CD1c-positive myeloid dendritic cell (primary cell): ENCODE measurements at regions not wholly inside any gene's neighbourhood (a gene's known extent, or its start where the extent isn't known, plus 50 kb on each side); places are given as distances from the start of the nearest gene placed in this dataset.

Source experiments
- DNase-seq: peaks from one replicate; pipeline ENCODE4 v3.0.0-alpha.2; 2016; ENCODE audit errors: extremely low spot score

GRCh38 chr9:103615994-103616393 lies 478.1 kb upstream of the SMC2 start:
- no peak for DNase-seq

GRCh38 chr9:103617046-103617445 lies 477.1 kb upstream of the SMC2 start:
- DNase-seq: no peak

GRCh38 chr9:103625161-103625804 lies 468.8 kb upstream of the SMC2 start:
- DNase-seq: no peak

GRCh38 chr9:103627731-103628130 lies 466.4 kb upstream of the SMC2 start:
- no peak for DNase-seq

- no peak for DNase-seq
Measured at GRCh38 chr9:103649086-103649485, 445.0 kb upstream of the SMC2 start.

- DNase-seq: no peak
Measured at GRCh38 chr9:103658156-103658555, 436.0 kb upstream of the SMC2 start.

- DNase-seq: no peak
Measured at GRCh38 chr9:103660830-103661229, 433.3 kb upstream of the SMC2 start.

GRCh38 chr9:103661663-103662062 lies 432.4 kb upstream of the SMC2 start:
- no peak for DNase-seq

- DNase-seq: no peak
Measured at GRCh38 chr9:103669296-103669695, 424.8 kb upstream of the SMC2 start.

GRCh38 chr9:103674271-103674670 lies 419.8 kb upstream of the SMC2 start:
- no peak for DNase-seq

GRCh38 chr9:103680581-103680980 lies 413.5 kb upstream of the SMC2 start:
- no peak for DNase-seq

GRCh38 chr9:103681435-103681834 lies 412.7 kb upstream of the SMC2 start:
- no peak for DNase-seq

- no peak for DNase-seq
Measured at GRCh38 chr9:103700195-103700962, 393.7 kb upstream of the SMC2 start.

GRCh38 chr9:103702572-103702971 lies 391.5 kb upstream of the SMC2 start:
- DNase-seq: no peak

- DNase-seq: no peak
Measured at GRCh38 chr9:103707181-103707580, 386.9 kb upstream of the SMC2 start.

GRCh38 chr9:103709366-103709765 lies 384.7 kb upstream of the SMC2 start:
- no peak for DNase-seq

- no peak for DNase-seq
Measured at GRCh38 chr9:103713631-103714030, 380.5 kb upstream of the SMC2 start.

- no peak for DNase-seq
Measured at GRCh38 chr9:103714992-103715391, 379.1 kb upstream of the SMC2 start.

GRCh38 chr9:103721056-103721455 lies 373.1 kb upstream of the SMC2 start:
- DNase-seq: no peak

GRCh38 chr9:103730866-103731265 lies 363.2 kb upstream of the SMC2 start:
- no peak for DNase-seq

GRCh38 chr9:103731541-103731940 lies 362.6 kb upstream of the SMC2 start:
- DNase-seq: no peak

GRCh38 chr9:103734471-103734870 lies 359.6 kb upstream of the SMC2 start:
- DNase-seq: no peak

- no peak for DNase-seq
Measured at GRCh38 chr9:103755441-103755840, 338.7 kb upstream of the SMC2 start.

GRCh38 chr9:103755986-103756385 lies 338.1 kb upstream of the SMC2 start:
- DNase-seq: no peak
